Transverse colon (tissue), 4 donors: ENCODE measurements at regions not wholly inside any gene's neighbourhood (a gene's known extent, or its start where the extent isn't known, plus 50 kb on each side); places are given as distances from the start of the nearest gene placed in this dataset.

Experiments used
- DNase-seq: peaks from one replicate; pipeline ENCODE4 v3.0.0-alpha.2; 2019
- H3K27ac ChIP-seq, 4 donors: fragments of 200-600 bp; sonication (generic); 2 replicates each; pipeline ENCODE4 v1.5.1; 2016 to 2018; ENCODE audit warnings: inconsistent platforms in 4 of 4
- H3K27me3 ChIP-seq: fragments of 200-600 bp; sonication (generic); 2 replicates; pipeline ENCODE4 v1.5.1; 2017; ENCODE audit warnings: inconsistent platforms
- H3K36me3 ChIP-seq, 4 donors: fragments of 200-600 bp; sonication (generic); 2 replicates each; pipeline ENCODE4 v1.5.1; 2017 to 2019; ENCODE audit warnings: inconsistent platforms in 4 of 4
- H3K4me1 ChIP-seq, 4 donors: fragments of 200-600 bp; sonication (generic); 2 replicates each; pipeline ENCODE4 v1.5.1; 2017 to 2020; ENCODE audit warnings: inconsistent platforms in 4 of 4
- H3K4me3 ChIP-seq, 4 donors: fragments of 200-600 bp; sonication (generic); 1 replicate in 1 of 4; 2 replicates in 3 of 4; pipeline versions ENCODE4 v1.5.1 to v1.6.1; 2017 to 2019; ENCODE audit warnings: inconsistent platforms in 4 of 4
- H3K9me3 ChIP-seq, 2 donors: fragments of 200-600 bp; sonication (generic); 2 replicates each; pipeline ENCODE4 v1.5.1; 2017 to 2019; ENCODE audit warnings: inconsistent platforms in 2 of 2
- CTCF ChIP-seq, 5 experiments: fragments of 200-600 bp in 3 of 5; fragments of 450-650 bp in 2 of 5; sonication (generic) in 3 of 5; IDR thresholded peaks; 1 replicate in 2 of 5; 2 replicates in 3 of 5; pipeline ENCODE4 v1.5.1; 2016 to 2017; ENCODE audit warnings: antibody characterized with exemption in 5 of 5, inconsistent platforms in 3 of 5, mild to moderate bottlenecking in 2 of 5, moderate library complexity in 1 of 5
- EP300 ChIP-seq: sonication (generic); formaldehyde crosslinking; IDR thresholded peaks from one replicate; pipeline ENCODE4 v1.6.1; 2017; ENCODE audit warnings: antibody characterized with exemption, low read depth
- POLR2A ChIP-seq: fragments of 450-650 bp; IDR thresholded peaks from one replicate; pipeline ENCODE4 v1.6.1; 2016; ENCODE audit warnings: antibody characterized with exemption, mild to moderate bottlenecking, moderate library complexity
- POLR2AphosphoS5 ChIP-seq, 3 donors: sonication (generic); formaldehyde crosslinking; IDR thresholded peaks; one replicate each; pipeline ENCODE4 v1.6.1; 2016; ENCODE audit warnings: antibody characterized with exemption in 3 of 3
- WGBS, 2 donors: methylation state at CpG; one replicate each; pipeline ENCODE4 v1.1.5; 2018; ENCODE audit warnings: low coverage in 1 of 2; 5-methylcytosine and 5-hydroxymethylcytosine counted together
- in situ Hi-C, 4 donors: fragments of 200-750 bp; cut with MboI; loops; one replicate each; pipeline versions ENCODE4 v1.15.0 to v1.15.1; 2017; ENCODE audit warnings: low sequenced_read_pairs in 3 of 4, low pct_ligation_motif_present in 1 of 4, low pct_unique_long_range_greater_than_20kb in 1 of 4
- intact Hi-C: fragments of 100-400 bp; cut with DNase I; formaldehyde crosslinking; loops from one replicate; pipeline ENCODE4 v1.15.1; 2023; ENCODE audit warnings: low total_unique reads

GRCh38 chr6:170185175-170185978 is 105.5 kb downstream of the DLL1 start:
- in situ Hi-C loops = no loop called here
- Histone ChIP-seq H3K4me3 (no peak overlapping the region), H3K27me3 (no peaks in the 10 kb centered on the region), H3K9me3 (no peaks in the 10 kb centered on the region), H3K27ac (no peak overlapping the region), H3K36me3 (no peaks in the 10 kb centered on the region), H3K4me1 (no peaks in the 10 kb centered on the region)
- 89 to 91% methylated on average over 7 to 29 of the region's 29 CpGs for whole genome bisulfite sequencing, 2 donors
- TF ChIP-seq POLR2AphosphoS5 (IDR thresholded peaks at IDR 0.05) (no peak), CTCF (IDR thresholded peaks at IDR 0.05) (no peak), POLR2A (no peak), EP300 (no peak)
- intact Hi-C loops = no loop called here
- no peak for DNase-seq

- H3K9me3 ChIP-seq = no peaks in the 10 kb centered on the region
- intact Hi-C loops = no loop called here
- TF ChIP-seq POLR2AphosphoS5 (IDR thresholded peaks at IDR 0.05) (no peak), EP300 (no peak), POLR2A (no peak), CTCF (IDR thresholded peaks at IDR 0.05) (no peak)
- no peak for DNase-seq
- no peaks in the 10 kb centered on the region for H3K36me3 ChIP-seq
- in situ Hi-C loops = no loop called here
- H3K4me3 ChIP-seq = no peak overlapping the region
- H3K27ac ChIP-seq = no peak overlapping the region
- 74% methylated on average over 5 of the region's 5 CpGs; no CpG with 5 or more reads in 1 of the 2 donors for WGBS, 2 donors
- H3K27me3 ChIP-seq = no peaks in the 10 kb centered on the region
- no peaks in the 10 kb centered on the region for H3K4me1 ChIP-seq
These were observed 106.6 kb downstream of the DLL1 start for GRCh38 chr6:170184316-170184715.

GRCh38 chr6:170183521-170183920 is 107.4 kb downstream of the DLL1 start:
- intact Hi-C loops (no loop called here), in situ Hi-C loops (no loop called here)
- TF ChIP-seq CTCF (IDR thresholded peaks at IDR 0.05) = no peak
- no peak for TF ChIP-seq POLR2A
- no peak for TF ChIP-seq POLR2AphosphoS5 (IDR thresholded peaks at IDR 0.05)
- TF ChIP-seq EP300 = no peak

GRCh38 chr6:170182781-170183120 is 108.1 kb downstream of the DLL1 start:
- intact Hi-C loops (no loop called here), in situ Hi-C loops (no loop called here)
- Histone ChIP-seq H3K9me3 (no peaks in the 10 kb centered on the region), H3K4me1 (peaks cover 0 to 5% (median 0%) of the 10 kb centered on the region in 4 donors), H3K4me3 (no peak overlapping the region), H3K27ac (no peak overlapping the region), H3K27me3 (no peaks in the 10 kb centered on the region), H3K36me3 (no peaks in the 10 kb centered on the region)
- no peak for DNase-seq
- TF ChIP-seq POLR2AphosphoS5 (IDR thresholded peaks at IDR 0.05) = no peak
- TF ChIP-seq POLR2A = no peak
- TF ChIP-seq EP300 = no peak
- no peak for TF ChIP-seq CTCF (IDR thresholded peaks at IDR 0.05)
- 77 to 79% methylated on average over 6 to 10 of the region's 10 CpGs for WGBS, 2 donors

More at GRCh38 chr6:170183521-170183920, 107.4 kb downstream of the DLL1 start:
- DNase-seq = no peak
- Histone ChIP-seq H3K4me1 (peaks cover 0 to 5% (median 0%) of the 10 kb centered on the region in 4 donors), H3K9me3 (no peaks in the 10 kb centered on the region), H3K27ac (no peak overlapping the region), H3K36me3 (no peaks in the 10 kb centered on the region), H3K27me3 (no peaks in the 10 kb centered on the region), H3K4me3 (no peak overlapping the region)
